ENCODE measurements at regions not wholly inside any gene's neighbourhood (a gene's known extent, or its start where the extent isn't known, plus 50 kb on each side); places are given as distances from the start of the nearest gene placed in this dataset.
"Not testable (repeated sequence)": the region's sequence is repeated elsewhere in the genome, so short reads cannot be mapped to it uniquely, and the experiment has no call there.

DNA sequence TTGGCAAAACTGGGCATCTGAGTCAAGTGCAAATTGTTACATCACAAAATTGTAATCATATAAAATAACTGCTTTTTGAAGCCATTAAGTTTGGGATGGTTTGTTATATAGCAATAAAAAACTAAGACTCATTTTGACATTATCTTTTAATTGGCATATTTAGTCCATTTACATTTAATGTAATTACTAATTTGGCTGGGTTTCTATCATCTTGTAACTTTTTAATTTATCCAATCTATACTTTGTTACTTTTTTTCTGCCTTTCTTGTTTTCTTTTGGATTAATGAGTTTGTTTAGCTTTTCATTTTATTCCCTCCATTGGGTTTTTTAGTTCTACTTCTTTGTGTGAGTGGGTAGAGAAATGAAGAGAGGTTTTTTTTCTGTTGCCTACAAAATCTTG lies 76.3 kb downstream of the DRAM2 start:
- DNase-seq = no peak

DNA sequence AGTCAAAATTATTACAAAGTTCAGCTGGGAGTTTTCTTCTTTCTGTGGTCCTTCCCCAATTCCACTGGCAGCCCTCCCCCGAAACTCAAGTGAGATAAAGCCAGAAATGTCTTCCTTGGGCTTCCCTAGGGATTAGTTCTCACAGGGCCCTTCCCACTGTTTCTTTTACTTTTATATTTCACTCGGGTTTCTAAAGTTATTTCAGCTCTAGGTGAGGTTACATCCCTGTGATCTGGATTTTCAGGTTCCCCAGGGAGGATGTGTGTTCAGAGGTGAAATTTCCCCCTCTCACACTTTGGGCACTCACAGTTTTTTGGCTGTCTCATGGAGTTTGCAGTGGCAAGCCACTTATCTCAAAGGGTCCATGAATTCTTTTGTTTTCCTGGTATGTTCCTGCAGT lies 77.3 kb downstream of the DRAM2 start:
- DNase-seq = no peak

DNA sequence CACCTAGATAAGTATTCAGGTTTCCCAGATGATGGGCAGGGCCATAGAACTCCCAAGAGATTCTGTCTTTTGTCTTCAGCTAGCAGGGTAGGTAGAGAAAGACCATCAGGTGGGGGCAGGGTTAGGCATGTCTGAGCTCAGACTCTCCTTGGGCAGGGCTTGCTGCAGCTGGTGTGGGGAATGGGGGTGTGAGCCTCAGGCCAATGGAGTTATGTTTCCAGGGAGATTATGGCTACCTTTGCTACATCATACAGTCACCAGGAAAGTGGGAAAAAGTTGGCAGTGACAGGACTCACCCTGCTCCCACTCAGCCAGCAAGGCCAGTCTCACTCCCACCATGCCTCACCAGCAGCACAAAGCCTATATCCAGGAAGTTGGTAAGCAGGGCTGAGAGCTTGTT lies 77.8 kb downstream of the DRAM2 start:
- no peak for DNase-seq

DNA sequence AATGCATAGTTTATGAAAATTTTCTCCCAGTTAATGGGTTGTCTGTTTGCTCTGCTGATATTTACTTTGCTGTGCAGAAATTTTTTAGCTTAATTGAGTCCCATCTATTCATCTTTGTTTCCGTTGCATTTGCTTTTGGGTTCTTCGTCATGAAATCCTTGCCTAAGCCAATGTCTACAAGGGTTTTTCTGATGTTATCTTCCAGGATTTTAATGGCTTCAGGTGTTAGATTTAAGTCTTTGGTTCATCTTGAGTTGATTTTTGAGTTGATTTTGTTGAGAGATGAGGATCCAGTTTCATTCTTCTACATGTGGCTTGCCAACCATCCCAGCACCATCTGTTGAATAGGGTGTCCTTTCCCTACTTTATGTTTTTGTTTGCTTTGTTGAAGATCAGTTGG lies 85.2 kb downstream of the DRAM2 start:
- DNase-seq = no peak

DNA sequence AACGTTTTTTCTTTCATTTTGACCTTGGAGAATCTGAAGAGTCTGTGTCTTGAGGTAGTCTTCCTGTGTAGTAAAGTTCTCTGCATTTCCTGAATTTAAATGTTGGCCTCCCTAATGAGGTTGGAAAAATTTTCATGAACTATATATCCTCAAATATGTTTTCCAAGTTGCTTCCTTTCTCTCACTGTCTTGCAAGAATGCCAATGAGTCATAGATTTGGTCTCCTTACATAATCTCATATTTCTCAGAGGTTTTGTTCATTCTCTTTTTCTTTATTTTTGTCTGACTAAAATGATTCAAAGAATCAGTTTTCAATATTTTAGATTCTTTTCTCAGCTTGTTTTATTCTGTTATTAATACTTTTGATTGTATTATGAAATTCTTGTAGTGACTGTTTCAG lies 87.6 kb downstream of the DRAM2 start:
- no peak for DNase-seq

DNA sequence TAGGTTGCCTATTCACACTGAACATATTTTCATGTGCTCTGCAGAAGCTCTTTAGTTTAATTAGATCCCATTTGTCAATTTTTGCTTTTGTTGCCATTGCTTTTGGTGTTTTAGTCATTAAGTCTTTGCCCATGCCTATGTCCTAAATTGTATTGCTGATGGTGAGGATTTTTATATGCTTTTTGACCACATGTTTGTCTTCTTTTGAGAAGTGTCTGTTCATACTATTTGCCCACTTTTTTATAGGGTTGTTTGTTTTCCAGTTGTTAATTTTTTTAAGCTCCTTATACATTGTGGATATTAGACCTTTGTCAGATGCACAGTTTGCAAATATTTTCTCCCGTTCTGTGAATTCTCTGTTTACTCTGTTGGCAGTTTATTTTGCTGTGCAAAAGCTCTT lies 84.5 kb upstream of the LRIF1 start:
- DNase-seq = not testable (repeated sequence)

DNA sequence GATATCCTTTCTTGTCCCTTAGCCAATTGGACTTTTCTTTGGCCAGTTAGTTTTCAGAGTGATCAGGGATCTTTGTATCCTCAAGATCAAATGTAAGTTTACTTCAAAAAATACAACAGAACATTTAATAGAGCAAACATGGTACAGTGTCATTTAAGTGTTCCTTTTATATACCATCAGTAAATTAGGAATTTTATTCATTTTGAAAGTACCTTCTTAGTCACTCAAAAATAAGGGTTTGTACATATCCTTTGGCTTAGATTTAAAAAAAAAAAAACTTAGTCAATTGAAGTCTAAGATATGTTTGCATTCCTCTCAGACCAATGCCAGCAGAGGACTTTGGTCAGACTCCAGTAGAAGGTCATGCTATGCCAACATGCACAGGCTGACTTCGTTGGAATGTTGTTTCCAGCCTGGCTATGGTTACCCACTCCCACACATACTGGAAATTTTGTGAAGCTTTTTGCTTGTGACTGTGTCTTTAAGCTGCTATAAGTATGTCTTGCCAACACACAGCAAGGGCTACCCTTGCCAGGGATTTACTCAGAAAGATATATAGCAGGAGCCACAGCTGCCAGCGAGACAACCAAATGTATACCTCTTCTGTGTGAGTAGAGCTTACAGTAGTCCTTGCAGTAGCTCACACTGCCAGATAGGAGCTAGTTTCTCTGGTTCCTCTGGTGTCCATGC lies 81.5 kb upstream of the LRIF1 start:
- no peak for DNase-seq

DNA sequence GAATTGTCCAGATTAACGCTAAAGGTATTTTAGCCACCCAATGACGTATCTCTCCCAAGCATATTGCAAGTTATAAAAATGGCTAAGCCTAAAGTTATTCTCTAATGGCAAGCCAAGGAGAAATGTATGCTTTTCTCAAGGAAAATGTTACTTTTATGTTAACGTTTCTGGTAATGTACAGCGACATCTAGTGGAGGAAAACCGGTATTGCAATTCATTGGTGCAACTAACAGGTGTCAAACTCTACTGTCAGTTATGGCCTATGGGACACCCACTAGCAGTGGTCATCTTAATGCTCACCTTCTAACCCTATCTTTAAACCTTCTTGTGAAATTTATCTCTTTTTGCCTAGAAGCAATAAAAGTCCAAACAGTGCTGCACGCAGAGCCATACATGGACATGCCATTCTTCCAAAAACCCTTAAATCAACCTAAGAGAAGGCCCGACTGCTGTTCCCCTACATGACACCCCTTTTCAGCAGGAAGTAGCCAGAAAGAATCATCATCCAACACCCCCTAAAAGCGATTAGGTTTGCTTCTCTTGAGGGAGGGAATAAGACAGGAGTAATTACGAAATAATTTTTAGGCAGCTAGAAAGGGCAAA lies 68.7 kb upstream of the LRIF1 start:
- DNase-seq = peak; percentile 8 to 64 (median 63)

DNA sequence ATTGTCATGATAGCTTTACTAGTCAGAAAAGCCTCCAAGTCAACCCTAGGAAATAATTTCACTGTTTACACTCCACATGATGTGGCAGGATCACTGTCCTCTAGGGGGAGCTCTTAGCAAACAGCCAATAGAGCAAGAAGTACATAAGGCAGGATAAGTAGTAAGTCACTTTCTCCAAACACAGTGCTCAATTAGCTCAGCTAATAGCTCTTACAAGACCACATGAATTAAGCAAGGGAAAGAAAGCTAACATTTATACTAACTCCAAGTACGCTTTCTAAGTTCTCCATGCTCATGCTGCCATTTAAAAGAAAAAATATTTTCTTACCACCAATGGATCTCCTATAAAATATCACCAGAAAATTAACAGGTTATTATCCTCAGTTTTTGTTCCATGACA lies 66.9 kb upstream of the LRIF1 start:
- DNase-seq = peak; percentile 27 to 74 (median 52)

DNA sequence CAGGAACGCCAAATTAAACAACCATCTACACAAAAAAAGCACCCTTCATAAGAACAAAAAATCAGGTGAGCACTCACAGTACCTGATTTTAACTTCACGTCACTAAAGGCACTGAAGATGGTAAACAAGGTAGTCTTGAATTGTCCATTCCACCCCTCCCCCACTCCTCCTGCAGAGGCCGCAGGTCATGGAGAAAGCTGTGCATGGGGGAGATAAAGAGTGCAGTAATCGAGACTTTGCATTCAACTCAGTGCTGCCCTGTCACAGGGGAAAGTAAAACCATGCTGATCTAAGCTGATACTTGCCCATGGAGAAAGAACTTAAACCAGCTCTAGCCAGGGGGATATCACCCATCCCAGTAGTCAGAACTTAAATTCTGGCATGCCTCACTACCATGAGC lies 61.4 kb upstream of the LRIF1 start:
- no peak for DNase-seq

DNA sequence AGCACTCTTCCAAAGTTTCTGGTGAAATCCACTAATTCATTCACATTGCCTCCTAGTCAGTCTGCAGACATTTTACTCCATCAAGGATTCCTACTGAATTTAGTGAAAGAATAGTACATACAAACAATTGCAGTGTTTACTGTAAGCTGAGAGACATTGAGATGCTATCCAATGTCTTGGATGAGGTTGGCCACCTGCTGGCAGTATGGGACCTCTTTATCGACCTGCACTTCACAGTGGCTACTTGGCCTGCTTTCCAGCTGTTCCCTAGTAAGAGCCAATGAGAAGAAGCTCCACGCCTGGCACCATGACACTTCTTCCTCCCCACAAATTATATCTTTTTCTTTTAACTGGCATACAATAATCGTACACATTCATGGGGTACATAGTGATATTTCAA lies 51.5 kb upstream of the LRIF1 start:
- DNase-seq = no peak
